Vagina (tissue), 2 donors: ENCODE measurements at regions not wholly inside any gene's neighbourhood (a gene's known extent, or its start where the extent isn't known, plus 50 kb on each side); places are given as distances from the start of the nearest gene placed in this dataset.
"Not testable (repeated sequence)": the region's sequence is repeated elsewhere in the genome, so short reads cannot be mapped to it uniquely, and the experiment has no call there.

Experiments
- DNase-seq, 2 donors: peaks; one replicate each; pipeline ENCODE4 v3.0.0-alpha.2; 2017; ENCODE audit errors: extremely low spot score in 2 of 2
- H3K27ac ChIP-seq: fragments of 200-600 bp; sonication (generic); one replicate; pipeline ENCODE4 v1.5.1; 2019
- H3K27me3 ChIP-seq: fragments of 200-600 bp; sonication (generic); one replicate; pipeline ENCODE4 v1.5.1; 2019
- H3K36me3 ChIP-seq, 2 donors: fragments of 200-600 bp; sonication (generic); one replicate each; pipeline ENCODE4 v1.5.1; 2017 to 2019
- H3K4me1 ChIP-seq: fragments of 200-600 bp; sonication (generic); one replicate; pipeline ENCODE4 v1.5.1; 2019
- H3K4me3 ChIP-seq, 2 donors: fragments of 200-600 bp; sonication (generic); 1 replicate in 1 of 2; 2 replicates in 1 of 2; pipeline ENCODE4 v1.5.1; 2016 to 2019
- H3K9me3 ChIP-seq: fragments of 200-600 bp; sonication (generic); one replicate; pipeline ENCODE4 v1.5.1; 2019
- POLR2A ChIP-seq, 2 donors: fragments of 450-650 bp; IDR thresholded peaks; one replicate each; pipeline ENCODE4 v1.6.1; 2017; ENCODE audit warnings: antibody characterized with exemption in 2 of 2, mild to moderate bottlenecking in 2 of 2, moderate library complexity in 2 of 2
- POLR2AphosphoS5 ChIP-seq, 2 donors: sonication (generic); formaldehyde crosslinking; IDR thresholded peaks; one replicate each; pipeline ENCODE4 v1.9.0; 2017; ENCODE audit warnings: antibody characterized with exemption in 2 of 2, mild to moderate bottlenecking in 2 of 2, low read depth in 1 of 2; ENCODE audit not compliant: insufficient read depth in 1 of 2
- intact Hi-C: fragments of 100-400 bp; cut with DNase I; formaldehyde crosslinking; loops from one replicate; pipeline ENCODE4 v1.15.1; 2023
- TF ChIP-seq, protein P1 (sequence below), 3 experiments: fragments of 450-650 bp in 2 of 3; fragments of 200-600 bp in 1 of 3; sonication (generic) in 1 of 3; IDR thresholded peaks; one replicate each; pipeline ENCODE4 v1.5.1; 2017 to 2019; ENCODE audit warnings: antibody characterized with exemption in 3 of 3, mild to moderate bottlenecking in 2 of 3, moderate library complexity in 2 of 3

DNA sequence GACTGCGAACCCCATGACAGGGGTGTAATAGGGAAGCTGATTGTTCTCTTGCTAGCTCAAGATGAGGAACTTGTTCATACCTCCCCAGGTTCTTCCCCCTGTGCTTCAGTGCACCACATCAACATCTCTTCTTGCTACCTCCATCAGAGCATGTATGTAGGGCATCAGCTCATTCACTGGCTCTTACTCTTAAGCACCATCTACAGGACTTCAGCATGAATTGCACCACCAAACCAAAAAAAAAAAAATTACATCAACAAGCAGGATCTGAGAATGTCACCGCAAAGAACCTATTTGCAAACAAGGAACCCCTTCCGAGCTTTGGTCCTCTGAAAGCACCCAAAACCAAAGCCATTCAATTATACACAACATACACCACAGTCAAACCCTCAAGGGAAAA is 2226.5 kb upstream of the RAG2 start:
- H3K4me1 ChIP-seq = no peaks in the 10 kb centered on the region
- no peak overlapping the region for H3K4me3 ChIP-seq
- TF ChIP-seq, protein P1, sequence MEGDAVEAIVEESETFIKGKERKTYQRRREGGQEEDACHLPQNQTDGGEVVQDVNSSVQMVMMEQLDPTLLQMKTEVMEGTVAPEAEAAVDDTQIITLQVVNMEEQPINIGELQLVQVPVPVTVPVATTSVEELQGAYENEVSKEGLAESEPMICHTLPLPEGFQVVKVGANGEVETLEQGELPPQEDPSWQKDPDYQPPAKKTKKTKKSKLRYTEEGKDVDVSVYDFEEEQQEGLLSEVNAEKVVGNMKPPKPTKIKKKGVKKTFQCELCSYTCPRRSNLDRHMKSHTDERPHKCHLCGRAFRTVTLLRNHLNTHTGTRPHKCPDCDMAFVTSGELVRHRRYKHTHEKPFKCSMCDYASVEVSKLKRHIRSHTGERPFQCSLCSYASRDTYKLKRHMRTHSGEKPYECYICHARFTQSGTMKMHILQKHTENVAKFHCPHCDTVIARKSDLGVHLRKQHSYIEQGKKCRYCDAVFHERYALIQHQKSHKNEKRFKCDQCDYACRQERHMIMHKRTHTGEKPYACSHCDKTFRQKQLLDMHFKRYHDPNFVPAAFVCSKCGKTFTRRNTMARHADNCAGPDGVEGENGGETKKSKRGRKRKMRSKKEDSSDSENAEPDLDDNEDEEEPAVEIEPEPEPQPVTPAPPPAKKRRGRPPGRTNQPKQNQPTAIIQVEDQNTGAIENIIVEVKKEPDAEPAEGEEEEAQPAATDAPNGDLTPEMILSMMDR (IDR thresholded peaks at IDR 0.05) = no peak
- no peak for TF ChIP-seq POLR2AphosphoS5 (IDR thresholded peaks at IDR 0.05; ENCODE audit: insufficient read depth in 1 of 2, low read depth in 1 of 2)
- TF ChIP-seq POLR2A (IDR thresholded peaks at IDR 0.05) = no peak
- H3K27ac ChIP-seq = no peak overlapping the region
- intact Hi-C loops = no loop called here
- H3K9me3 ChIP-seq = no peaks in the 10 kb centered on the region
- no peak for DNase-seq
- H3K27me3 ChIP-seq = no peaks in the 10 kb centered on the region
- no peaks in the 10 kb centered on the region for H3K36me3 ChIP-seq

DNA sequence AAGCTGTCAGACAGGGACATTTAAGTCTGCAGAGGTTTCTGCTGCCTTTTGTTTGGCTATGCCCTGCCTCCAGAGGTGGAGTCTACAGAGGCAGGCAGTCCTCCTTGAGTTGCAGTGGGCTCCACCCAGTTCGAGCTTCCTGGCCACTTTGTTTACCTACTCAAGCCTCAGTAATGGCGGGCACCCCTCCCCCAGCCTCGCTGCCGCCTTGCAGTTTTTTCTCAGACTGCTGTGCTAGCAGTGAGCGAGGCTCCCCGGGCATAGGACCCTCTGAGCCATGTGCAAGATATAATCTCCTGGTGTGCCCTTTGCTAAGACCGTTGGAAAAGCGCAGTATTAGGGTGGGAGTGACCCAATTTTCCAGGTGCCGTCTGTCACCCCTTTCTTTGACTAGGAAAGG is 2223.8 kb upstream of the RAG2 start:
- intact Hi-C loops, H3K4me3 ChIP-seq, H3K27me3 ChIP-seq, H3K9me3 ChIP-seq, DNase-seq, H3K27ac ChIP-seq, H3K4me1 ChIP-seq, H3K36me3 ChIP-seq: not testable (repeated sequence)

DNA sequence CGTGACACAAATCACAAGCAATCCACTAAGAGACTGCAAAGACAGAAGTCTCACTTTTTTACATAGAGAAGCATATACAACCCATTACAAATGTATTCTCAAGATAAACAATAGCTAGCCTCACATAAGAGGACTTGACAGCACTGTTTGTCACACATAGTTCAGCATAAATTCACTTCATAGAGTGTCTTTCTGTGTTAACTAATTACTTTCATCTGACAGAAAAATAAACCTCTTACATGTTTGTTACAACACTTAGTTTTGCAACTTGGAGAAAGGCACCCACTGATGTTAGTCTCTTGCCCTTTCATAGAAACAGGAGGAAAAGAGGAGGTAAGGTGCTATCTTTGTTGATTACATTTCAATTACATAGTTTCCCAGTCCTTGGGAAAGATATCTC is 2221.9 kb upstream of the RAG2 start:
- H3K4me3 ChIP-seq = no peak overlapping the region
- H3K36me3 ChIP-seq = no peaks in the 10 kb centered on the region
- no peak overlapping the region for H3K27ac ChIP-seq
- intact Hi-C loops = no loop called here
- H3K4me1 ChIP-seq = no peaks in the 10 kb centered on the region
- no peaks in the 10 kb centered on the region for H3K9me3 ChIP-seq
- no peak for DNase-seq
- no peak for TF ChIP-seq POLR2AphosphoS5 (IDR thresholded peaks at IDR 0.05; ENCODE audit: insufficient read depth in 1 of 2, low read depth in 1 of 2)
- no peak for TF ChIP-seq POLR2A (IDR thresholded peaks at IDR 0.05)
- TF ChIP-seq, protein P1 (IDR thresholded peaks at IDR 0.05) = no peak
- H3K27me3 ChIP-seq = no peaks in the 10 kb centered on the region

DNA sequence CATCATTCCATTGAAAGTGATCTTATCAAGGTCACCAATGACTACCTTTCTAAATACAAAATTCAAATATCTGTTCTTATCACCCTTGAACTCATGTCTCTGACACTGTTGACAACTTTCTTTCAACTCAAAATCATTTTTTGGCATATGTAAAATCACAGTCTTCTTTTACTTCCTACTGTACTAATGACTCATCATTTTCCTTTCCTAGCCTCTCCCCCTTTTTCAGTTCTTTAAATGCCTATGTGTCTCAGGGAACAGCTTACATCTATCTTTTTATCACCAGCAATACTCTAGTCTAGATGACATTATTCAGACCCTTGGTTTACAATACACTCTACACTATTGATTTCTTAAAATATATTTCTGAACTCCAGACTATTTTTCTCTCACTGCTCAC is 2220.7 kb upstream of the RAG2 start:
- TF ChIP-seq, protein P1 (IDR thresholded peaks at IDR 0.05) = no peak
- no peak for TF ChIP-seq POLR2A (IDR thresholded peaks at IDR 0.05)
- no peak for TF ChIP-seq POLR2AphosphoS5 (IDR thresholded peaks at IDR 0.05; ENCODE audit: insufficient read depth in 1 of 2, low read depth in 1 of 2)
- no peaks in the 10 kb centered on the region for H3K9me3 ChIP-seq
- H3K36me3 ChIP-seq = no peaks in the 10 kb centered on the region
- no peaks in the 10 kb centered on the region for H3K4me1 ChIP-seq
- intact Hi-C loops = no loop called here
- no peak for DNase-seq
- H3K27ac ChIP-seq = no peak overlapping the region
- no peaks in the 10 kb centered on the region for H3K27me3 ChIP-seq
- H3K4me3 ChIP-seq = no peak overlapping the region

DNA sequence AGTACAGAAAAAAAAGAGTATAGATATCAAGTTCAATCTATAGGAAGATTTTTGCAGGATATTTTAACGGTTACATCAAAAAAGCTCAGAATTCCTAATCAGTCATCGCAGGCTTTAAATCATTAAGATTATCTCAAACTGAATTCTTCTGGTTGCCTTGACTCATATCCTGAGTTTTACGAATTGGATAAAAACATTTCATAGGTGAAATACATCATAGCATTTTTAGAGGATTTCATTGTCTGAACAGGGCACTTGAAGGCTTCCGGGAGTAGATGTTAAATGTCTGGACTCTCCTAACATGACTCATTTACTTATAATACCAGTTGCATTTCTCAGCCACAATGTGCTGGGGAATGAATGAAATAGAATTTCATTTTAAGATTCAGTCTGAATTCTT is 2216.6 kb upstream of the RAG2 start:
- DNase-seq = no peak
- no peak overlapping the region for H3K4me3 ChIP-seq
- H3K9me3 ChIP-seq = no peaks in the 10 kb centered on the region
- H3K36me3 ChIP-seq = no peaks in the 10 kb centered on the region
- TF ChIP-seq POLR2A (IDR thresholded peaks at IDR 0.05) = no peak
- TF ChIP-seq POLR2AphosphoS5 (IDR thresholded peaks at IDR 0.05; ENCODE audit: insufficient read depth in 1 of 2, low read depth in 1 of 2) = no peak
- TF ChIP-seq, protein P1 (IDR thresholded peaks at IDR 0.05) = no peak
- no peak overlapping the region for H3K27ac ChIP-seq
- H3K27me3 ChIP-seq = no peaks in the 10 kb centered on the region
- intact Hi-C loops = no loop called here
- H3K4me1 ChIP-seq = no peaks in the 10 kb centered on the region

DNA sequence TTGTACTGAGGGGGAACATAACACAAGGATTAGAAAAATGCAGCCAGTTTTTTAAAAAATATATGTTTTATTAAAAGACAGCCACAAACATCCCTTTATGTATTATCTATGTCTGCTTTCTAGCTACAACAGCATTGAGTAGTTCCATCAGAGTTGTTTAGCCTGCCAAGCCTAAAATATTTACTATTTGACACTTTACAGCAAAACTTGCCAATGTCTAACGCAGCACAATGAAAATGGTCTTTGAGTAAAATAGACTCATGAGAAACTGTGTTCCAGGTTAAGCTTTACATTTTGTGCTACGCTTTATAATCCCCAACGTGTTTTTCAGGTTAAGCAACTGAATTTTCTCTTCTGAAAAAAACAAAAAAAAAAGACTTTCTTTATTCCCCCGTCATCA is 2211.5 kb upstream of the RAG2 start:
- Histone ChIP-seq H3K27ac (no peak overlapping the region), H3K4me3 (no peak overlapping the region), H3K27me3 (no peaks in the 10 kb centered on the region), H3K36me3 (no peaks in the 10 kb centered on the region), H3K4me1 (no peaks in the 10 kb centered on the region), H3K9me3 (no peaks in the 10 kb centered on the region)
- no peak for TF ChIP-seq POLR2AphosphoS5 (IDR thresholded peaks at IDR 0.05; ENCODE audit: insufficient read depth in 1 of 2, low read depth in 1 of 2)
- intact Hi-C loops = no loop called here
- no peak for DNase-seq
